Stimulated activated CD8-positive, alpha-beta memory T cell treated with anti-CD3 and anti-CD28 coated beads, Interleukin-2, amount 100 ng/mL, for 48 hours (primary cell): ENCODE measurements at regions not wholly inside any gene's neighbourhood (a gene's known extent, or its start where the extent isn't known, plus 50 kb on each side); places are given as distances from the start of the nearest gene placed in this dataset.

Source experiments
- DNase-seq, 2 donors: peaks; one replicate each; pipeline ENCODE4 v3.0.0-alpha.2; 2020; ENCODE audit warnings: low read depth in 2 of 2

GRCh38 chrX:39536211-39536610, 561.5 kb downstream of the BCOR start:
- DNase-seq: no peak

DNA sequence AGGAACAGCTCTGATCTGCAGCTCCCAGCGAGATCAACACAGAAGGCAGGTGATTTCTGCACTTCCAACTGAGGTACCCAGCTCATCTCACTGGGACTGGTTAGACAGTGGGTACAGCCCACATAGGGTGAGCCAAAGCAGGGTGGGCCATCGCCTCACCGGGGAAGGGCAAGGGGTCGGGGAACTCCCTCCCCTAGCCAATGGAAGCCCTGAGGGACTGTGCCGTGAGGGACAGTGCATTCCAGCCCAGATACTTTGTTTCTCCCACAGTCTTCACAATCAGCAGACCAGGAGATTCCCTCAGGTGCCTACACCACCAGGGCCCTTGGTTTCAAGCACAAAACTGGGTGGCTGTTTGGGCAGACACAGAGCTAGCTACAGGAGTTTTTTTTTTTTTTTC, 555.9 kb downstream of the BCOR start:
- no peak for DNase-seq

DNA sequence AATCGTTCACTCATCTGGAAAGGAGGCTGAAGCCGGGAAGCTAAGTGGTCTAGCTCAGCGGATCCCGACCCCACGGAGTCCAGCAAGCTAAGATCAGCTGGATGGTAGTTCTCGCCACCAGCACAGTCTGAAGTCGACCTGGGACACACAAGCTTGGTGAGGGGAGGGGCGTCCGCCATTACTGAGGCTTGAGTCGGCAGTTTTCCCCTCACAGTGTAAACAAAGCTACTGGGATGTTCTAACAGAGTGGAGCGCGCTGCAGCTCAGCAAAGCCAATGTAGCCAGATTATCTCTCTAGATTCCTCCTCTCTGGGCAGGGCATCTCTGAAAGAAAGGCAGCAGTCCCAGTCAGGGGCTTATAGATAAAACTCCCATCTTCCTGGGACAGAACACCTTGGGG, 555.4 kb downstream of the BCOR start:
- no peak for DNase-seq

GRCh38 chrX:39550795-39551361, 546.9 kb downstream of the BCOR start:
- DNase-seq: no peak

DNA sequence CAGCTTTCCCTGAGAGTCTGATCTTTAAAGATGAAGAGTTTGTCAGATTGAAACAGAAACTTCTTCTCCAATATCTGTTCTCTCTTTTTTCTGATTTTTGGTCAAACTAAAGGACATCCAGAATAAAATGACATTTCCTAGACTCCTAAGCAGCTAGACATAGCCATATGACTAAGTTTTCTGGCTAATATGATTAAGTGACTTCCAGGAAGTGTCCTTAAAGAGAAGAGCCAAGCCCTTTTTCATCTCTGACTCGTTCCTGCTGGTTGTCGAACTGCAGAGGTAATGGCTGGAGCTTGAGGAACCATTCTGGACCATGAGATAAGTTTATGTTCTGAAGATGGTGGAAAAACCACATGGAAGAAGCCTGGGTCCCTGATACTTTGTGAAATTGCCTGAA, 546.0 kb downstream of the BCOR start:
- DNase-seq: no peak

- no peak for DNase-seq
Observed at GRCh38 chrX:39555431-39555830, 542.3 kb downstream of the BCOR start.

- no peak for DNase-seq
Observed at GRCh38 chrX:39556056-39556455, 541.7 kb downstream of the BCOR start.

- DNase-seq: no peak
Observed at GRCh38 chrX:39559229-39559628, 538.5 kb downstream of the BCOR start.

- no peak for DNase-seq
Observed at GRCh38 chrX:39560271-39560670, 537.5 kb downstream of the BCOR start.

- DNase-seq: no peak
Observed at GRCh38 chrX:39563178-39563577, 534.6 kb downstream of the BCOR start.

DNA sequence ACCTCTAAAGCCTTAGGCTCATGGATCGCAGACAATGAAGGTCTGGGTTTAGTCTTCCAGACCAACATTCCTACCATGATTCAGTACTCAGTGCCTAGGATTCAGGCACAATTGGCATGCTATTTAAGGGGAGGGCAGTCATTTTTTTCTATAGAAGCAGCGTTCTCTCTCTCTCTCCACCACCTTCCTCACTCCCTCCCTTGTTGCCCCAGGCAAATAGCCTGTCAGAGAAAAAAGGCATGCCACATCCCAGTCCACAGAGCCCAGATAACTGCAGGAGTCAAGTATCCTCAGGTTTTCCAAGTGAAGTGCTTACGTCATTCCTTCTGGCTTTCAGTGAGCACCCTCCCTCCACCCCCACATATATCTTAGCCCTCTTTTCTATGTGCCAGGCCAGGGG, 533.0 kb downstream of the BCOR start:
- DNase-seq: no peak

GRCh38 chrX:39574178-39574577, 523.6 kb downstream of the BCOR start:
- DNase-seq: no peak

DNA sequence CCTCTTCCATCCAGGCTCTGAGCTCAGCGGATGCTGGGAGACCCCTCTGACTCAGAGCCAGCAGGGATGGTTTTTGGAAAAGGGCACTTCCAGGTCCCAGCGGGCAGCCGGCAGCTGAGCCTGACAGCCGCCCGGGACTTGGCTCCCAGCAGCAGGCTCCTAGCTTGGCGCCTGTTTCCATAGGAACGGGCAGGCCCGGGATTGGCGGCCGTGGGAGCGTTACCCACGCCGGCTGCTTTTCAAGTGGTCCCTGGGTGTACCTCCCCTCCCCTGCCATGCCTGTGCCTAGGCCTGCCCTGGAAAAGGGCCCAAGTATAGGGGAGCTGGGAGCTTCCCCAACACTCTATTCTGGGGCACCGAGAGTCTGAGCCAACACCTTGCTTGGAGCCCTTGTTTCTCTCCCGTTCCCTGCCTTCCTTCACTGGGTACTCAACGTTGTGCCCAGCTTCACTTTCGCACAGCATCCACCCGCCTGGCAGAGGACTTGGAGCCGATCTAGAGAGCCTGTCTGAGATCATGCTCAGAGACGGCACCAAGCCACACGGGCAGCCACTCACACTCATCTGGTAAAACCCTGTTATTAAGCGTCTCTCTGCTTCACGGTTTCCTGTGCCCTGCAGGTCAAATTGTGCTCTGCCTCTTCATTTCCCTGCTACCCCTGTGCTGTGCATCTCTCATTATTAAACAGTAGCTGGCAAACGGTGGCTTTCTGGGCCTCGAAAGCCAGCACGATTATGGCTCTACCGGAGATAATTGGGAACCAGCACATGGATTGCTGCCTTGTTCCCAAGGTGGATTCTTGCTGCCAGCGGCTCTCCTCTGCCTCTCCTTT, 521.5 kb downstream of the BCOR start:
- DNase-seq: no peak

GRCh38 chrX:39577206-39577984, 520.4 kb downstream of the BCOR start:
- DNase-seq: no peak

DNA sequence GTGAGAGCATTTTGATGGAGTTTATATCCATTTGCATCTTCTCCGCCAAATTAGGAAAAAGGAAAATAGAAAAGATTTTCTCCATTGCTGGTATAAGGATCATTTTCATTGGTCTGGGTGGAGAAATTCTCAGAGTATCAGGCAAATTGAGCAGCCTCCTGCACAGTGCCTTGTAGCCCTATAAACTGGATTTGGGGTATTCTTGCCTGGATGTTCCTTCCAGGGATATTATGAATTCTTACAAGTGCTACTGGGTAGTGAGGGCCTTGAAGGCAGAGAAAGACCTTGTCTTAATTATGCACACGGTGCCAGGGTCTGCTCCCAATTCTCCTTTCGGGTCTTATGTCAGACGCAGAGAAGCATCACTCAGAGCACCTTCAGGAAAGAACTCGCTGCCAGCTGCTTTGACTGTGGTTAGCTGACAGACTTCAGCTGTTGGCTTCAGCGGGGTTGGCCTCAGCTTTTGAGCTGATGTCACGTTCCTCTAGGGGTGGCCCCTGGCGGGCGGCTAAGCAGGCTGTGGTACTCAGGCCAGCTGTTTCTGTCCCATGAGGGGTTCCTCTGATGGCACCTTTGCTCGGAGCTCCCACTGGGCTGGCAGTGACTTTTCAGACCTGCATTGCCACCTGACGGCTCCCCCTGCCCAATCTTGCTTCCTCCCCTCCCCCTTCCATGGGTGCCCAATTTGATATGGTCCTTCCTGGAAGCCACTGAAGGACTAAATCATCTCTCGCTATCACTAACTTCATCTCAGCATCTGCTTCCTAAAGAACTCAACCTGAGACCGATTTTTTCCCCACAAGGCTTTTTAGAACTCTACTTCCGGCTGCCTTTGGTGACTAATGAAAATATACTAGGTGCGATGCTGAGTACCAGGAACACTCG, 519.5 kb downstream of the BCOR start:
- peak; percentile 36 to 43 for DNase-seq

DNA sequence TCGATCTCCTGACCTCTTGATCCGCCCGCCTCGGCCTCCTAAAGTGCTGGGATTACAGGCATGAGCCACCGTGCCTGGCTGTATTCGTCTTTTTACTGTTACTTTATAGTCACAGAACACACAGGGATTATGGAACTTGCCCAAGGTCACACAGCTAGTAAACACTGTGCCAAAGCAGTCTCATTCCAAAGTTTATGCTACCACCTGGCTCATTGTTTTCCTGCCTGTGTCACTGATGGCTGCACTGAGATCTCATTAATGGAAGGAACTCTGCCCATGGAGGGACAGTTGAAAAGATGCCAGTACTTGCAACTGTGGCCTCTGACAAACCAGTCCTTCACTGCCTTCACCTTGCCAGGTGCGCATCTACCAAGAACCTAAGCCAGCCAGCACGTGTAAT, 517.7 kb downstream of the BCOR start:
- DNase-seq: no peak

DNA sequence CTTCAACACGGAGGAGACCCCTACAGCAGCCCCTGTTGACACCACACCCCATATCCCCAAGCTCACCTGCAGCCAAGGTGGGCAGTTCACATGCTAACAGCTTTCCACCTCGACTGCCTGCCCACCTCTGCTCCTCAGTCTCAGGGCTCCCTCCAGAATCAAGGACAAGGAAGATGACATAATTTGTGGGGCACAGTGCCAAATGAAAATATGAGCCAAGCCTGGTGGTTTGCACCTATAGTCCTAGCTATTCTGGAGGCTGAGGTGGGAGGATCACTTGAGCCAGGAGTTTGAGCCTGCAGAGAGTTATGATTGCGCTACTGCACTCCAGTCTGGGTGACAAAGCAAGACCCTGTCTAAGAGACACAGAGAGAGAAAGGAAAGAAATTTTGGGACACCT, 516.3 kb downstream of the BCOR start:
- DNase-seq: no peak

DNA sequence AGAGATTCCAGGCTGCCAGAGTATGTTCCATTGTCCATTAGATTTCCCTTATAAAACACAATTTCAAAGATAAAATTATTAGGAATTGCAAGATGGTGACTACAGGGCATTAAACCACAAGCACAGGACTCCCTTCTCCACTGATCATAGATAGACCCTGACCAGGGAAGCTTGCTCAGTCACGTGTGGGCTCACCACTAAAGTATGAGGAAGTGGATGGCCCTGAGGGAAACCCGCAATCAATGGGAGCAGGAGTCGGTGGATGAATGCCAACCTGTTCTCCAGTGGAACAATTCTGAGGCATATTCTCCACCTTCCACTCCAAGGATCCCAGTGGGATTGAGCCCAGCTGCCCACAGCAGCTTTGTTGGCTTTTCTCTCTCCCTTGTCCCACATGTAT, 515.7 kb downstream of the BCOR start:
- DNase-seq: no peak

GRCh38 chrX:39582976-39583375, 514.8 kb downstream of the BCOR start:
- no peak for DNase-seq

DNA sequence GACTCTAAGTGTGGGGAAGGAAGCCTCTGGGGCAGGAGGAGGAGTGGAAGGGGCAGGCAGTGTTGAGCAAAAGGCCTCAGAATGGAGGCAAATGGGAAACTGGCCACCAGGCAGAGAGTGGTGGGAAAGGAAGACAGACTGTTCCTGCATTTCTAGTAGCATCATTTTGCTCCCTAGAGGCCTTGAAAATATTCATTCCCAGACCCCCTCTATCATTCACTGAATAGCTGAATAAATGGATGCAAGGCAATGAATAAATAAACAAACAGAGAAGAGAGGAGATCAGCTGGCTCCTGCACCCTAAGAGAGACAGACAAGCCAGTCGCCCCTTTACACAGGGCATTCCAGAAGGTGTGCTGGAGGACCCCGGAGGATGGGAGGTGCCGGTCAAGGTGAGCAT, 511.9 kb downstream of the BCOR start:
- DNase-seq: no peak

DNA sequence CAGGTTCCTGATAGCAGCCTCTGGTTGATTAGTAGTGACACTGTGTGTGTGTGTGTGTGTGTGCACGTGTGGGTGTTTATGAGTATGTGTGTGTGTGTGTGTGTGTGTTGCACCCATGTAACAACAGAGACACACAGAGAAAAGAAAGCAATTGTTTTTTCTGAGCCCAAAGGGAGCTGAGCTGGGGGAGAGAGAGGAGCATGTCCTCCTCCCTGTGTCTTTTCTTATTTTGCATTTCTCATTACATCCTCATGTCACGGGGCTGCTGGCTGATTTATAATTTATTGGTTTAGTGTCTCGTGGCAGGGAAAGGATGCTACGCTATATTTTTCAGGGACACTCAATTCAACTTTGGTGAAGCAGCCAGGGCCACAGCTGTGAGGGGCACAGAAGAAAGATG, 511.4 kb downstream of the BCOR start:
- DNase-seq: no peak

DNA sequence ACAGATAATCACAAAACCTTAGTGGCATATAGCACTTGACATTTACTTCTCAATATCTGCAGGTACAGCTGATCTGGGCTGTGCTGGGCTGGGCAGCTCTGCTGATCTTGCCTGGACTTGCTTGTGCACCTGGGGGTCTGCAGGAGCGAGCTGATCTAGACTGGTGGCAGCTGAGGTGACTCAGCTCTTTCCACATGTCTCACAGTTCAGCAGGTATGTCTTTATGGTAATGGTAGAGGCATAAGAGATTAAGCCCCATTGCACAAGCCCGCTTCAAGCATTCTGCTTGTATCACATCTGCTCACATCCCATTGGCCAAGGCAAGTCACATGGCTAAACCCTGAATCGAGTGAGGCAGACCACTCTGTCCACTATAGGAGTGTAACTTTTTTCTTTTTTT, 506.7 kb downstream of the BCOR start:
- DNase-seq: no peak
